OCI-LY3 (cell line): ENCODE measurements at regions not wholly inside any gene's neighbourhood (a gene's known extent, or its start where the extent isn't known, plus 50 kb on each side); places are given as distances from the start of the nearest gene placed in this dataset.

Experiments
- H2AFZ ChIP-seq: fragments of 200-600, 300-600 bp; shearing (Covaris generic); 2 replicates; pipeline ENCODE4 v1.6.0; 2014; ENCODE audit warnings: antibody characterized with exemption, low read depth, low read length
- H3K27ac ChIP-seq: fragments of 200-600, 300-600 bp; sonication (generic); 2 replicates; pipeline ENCODE4 v1.5.1; 2014; ENCODE audit warnings: mild to moderate bottlenecking, low read length, moderate library complexity, mixed read lengths
- H3K27me3 ChIP-seq: fragments of 200-600, 300-600 bp; sonication (generic); 2 replicates; pipeline ENCODE4 v1.6.1; 2014; ENCODE audit warnings: low read depth, low read length, mixed read lengths
- H3K36me3 ChIP-seq: fragments of 200-600, 300-600 bp; sonication (generic); replicated peaks from 2 replicates; pipeline ENCODE3; 2014; ENCODE audit warnings: low read depth, low read length, mixed read lengths
- H3K4me1 ChIP-seq: fragments of 300-600, 200-600 bp; sonication (generic); 2 replicates; pipeline ENCODE4 v1.6.1; 2014; ENCODE audit warnings: low read length, mixed read lengths
- H3K4me2 ChIP-seq: fragments of 200-600, 300-600 bp; sonication (generic); 2 replicates; pipeline ENCODE4 v1.6.1; 2014; ENCODE audit warnings: low read length, mixed read lengths
- H3K4me3 ChIP-seq: fragments of 300-600, 200-600 bp; sonication (generic); 2 replicates; pipeline ENCODE4 v1.5.1; 2014; ENCODE audit warnings: antibody characterized with exemption, mild to moderate bottlenecking, low read length, moderate library complexity
- H3K79me2 ChIP-seq: fragments of 300-600, 200-600 bp; shearing (Covaris generic); 2 replicates; pipeline ENCODE4 v1.6.1; 2014; ENCODE audit warnings: mild to moderate bottlenecking, low read length, mixed read lengths
- H3K9ac ChIP-seq: fragments of 300-600, 200-600 bp; shearing (Covaris generic); 2 replicates; pipeline ENCODE4 v1.6.0; 2014; ENCODE audit warnings: mild to moderate bottlenecking, low read length, moderate library complexity
- H3K9me3 ChIP-seq: fragments of 200-600, 300-600 bp; shearing (Covaris generic); 2 replicates; pipeline ENCODE4 v1.6.1; 2014; ENCODE audit warnings: low read length, mixed read lengths; ENCODE audit not compliant: insufficient read depth
- H4K20me1 ChIP-seq: fragments of 200-600, 300-600 bp; sonication (generic); 2 replicates; pipeline ENCODE4 v1.6.1; 2016; ENCODE audit warnings: low read length, mixed read lengths; ENCODE audit not compliant: insufficient read depth
- EZH2phosphoT487 ChIP-seq: fragments of 200-600 bp; shearing (Covaris generic); IDR thresholded peaks from 2 replicates; pipeline ENCODE4 v1.6.1; 2018; ENCODE audit warnings: antibody characterized with exemption, mixed run types, low read depth
- TF ChIP-seq, protein P1 (sequence below): fragments of 200-600, 300-600 bp; sonication (generic); IDR thresholded peaks from 2 replicates; pipeline ENCODE4 v1.5.1; 2014; ENCODE audit warnings: antibody characterized with exemption, low read length, low read depth

DNA sequence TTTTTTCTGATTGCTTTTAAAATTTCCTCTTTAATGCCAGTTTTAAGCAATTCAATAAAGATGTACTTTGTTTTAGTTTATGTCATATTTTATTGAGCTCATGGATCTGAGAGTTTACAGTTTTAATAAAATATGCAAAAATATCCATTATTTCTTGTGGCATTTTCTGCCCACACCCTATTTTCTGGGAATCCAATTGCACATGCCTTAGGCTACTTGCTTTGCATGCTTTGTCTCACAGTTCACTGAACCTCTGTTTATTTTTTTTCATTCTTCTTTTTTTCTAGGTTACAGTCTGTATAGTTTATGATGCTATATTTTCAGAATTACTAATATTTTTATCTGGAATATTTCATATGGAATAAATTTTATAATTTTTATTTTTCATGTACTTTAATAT, 1258.0 kb downstream of the FSCB start:
- H3K27me3 ChIP-seq: no peaks in the 10 kb centered on the region
- no peak overlapping the region for H2AFZ ChIP-seq
- TF ChIP-seq EZH2phosphoT487: no peak
- TF ChIP-seq, protein P1, sequence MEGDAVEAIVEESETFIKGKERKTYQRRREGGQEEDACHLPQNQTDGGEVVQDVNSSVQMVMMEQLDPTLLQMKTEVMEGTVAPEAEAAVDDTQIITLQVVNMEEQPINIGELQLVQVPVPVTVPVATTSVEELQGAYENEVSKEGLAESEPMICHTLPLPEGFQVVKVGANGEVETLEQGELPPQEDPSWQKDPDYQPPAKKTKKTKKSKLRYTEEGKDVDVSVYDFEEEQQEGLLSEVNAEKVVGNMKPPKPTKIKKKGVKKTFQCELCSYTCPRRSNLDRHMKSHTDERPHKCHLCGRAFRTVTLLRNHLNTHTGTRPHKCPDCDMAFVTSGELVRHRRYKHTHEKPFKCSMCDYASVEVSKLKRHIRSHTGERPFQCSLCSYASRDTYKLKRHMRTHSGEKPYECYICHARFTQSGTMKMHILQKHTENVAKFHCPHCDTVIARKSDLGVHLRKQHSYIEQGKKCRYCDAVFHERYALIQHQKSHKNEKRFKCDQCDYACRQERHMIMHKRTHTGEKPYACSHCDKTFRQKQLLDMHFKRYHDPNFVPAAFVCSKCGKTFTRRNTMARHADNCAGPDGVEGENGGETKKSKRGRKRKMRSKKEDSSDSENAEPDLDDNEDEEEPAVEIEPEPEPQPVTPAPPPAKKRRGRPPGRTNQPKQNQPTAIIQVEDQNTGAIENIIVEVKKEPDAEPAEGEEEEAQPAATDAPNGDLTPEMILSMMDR: no peak
- no peaks in the 10 kb centered on the region for H3K4me1 ChIP-seq
- H3K36me3 ChIP-seq: no peaks in the 10 kb centered on the region
- no peaks in the 10 kb centered on the region for H4K20me1 ChIP-seq
- H3K79me2 ChIP-seq: no peaks in the 10 kb centered on the region
- H3K4me2 ChIP-seq: no peak overlapping the region
- H3K27ac ChIP-seq: no peak overlapping the region
- no peak overlapping the region for H3K9ac ChIP-seq
- H3K4me3 ChIP-seq: no peak overlapping the region
- no peaks in the 10 kb centered on the region for H3K9me3 ChIP-seq

DNA sequence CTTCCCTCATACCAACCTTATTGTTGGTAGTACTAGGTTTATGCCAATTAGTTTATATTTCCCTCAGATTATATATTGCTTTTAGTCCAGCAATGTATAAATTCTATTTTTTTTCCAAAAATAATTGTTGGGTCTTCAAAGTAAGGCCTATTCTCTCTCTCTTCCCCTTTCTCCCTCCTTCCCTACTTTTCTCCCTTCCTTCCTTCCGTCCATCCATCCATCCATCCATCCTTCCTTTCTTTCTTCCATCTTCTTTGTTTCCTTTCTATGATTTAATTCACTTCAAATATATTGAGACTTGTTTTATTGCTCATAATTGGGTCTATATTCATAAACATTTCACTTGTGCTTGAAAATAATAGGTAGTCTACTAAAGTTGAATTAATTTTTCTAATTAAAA, 1259.2 kb downstream of the FSCB start:
- no peak for TF ChIP-seq EZH2phosphoT487
- TF ChIP-seq, protein P1: no peak
- Histone ChIP-seq H3K9ac (no peak overlapping the region), H3K4me2 (no peak overlapping the region), H3K79me2 (no peaks in the 10 kb centered on the region), H4K20me1 (no peaks in the 10 kb centered on the region), H3K9me3 (no peaks in the 10 kb centered on the region), H3K27ac (no peak overlapping the region), H3K36me3 (no peaks in the 10 kb centered on the region), H3K4me3 (no peak overlapping the region), H2AFZ (no peak overlapping the region), H3K4me1 (no peaks in the 10 kb centered on the region), H3K27me3 (no peaks in the 10 kb centered on the region)

DNA sequence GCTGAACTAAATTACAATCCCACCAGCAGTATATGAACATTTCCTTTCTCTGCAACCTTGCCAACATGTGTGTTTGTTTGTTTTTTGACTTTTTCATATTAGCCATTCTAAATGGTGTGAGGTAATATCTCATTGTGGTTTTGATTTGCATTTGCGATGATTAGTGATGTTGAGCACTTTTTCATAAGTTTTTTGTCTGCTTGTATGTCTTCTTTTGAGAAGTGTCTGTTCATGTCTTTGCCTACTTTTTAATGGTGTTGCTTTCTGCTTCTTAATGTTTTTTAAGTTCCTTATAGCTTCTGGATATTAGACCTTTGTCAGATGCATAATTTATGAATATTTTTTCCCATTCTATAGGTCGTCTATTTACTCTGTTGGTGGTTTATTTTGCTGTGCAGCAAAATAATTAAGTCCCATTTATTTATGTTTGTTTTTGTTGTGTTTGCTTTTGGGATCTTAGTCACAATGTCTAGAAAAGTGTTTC, 1262.9 kb downstream of the FSCB start:
- Histone ChIP-seq H3K27me3 (no peaks in the 10 kb centered on the region), H2AFZ (no peak overlapping the region), H3K4me2 (no peak overlapping the region), H3K9ac (no peak overlapping the region), H3K36me3 (no peaks in the 10 kb centered on the region), H4K20me1 (no peaks in the 10 kb centered on the region), H3K4me1 (no peaks in the 10 kb centered on the region), H3K4me3 (no peak overlapping the region), H3K79me2 (no peaks in the 10 kb centered on the region), H3K9me3 (no peaks in the 10 kb centered on the region), H3K27ac (no peak overlapping the region)
- TF ChIP-seq, protein P1: no peak
- no peak for TF ChIP-seq EZH2phosphoT487

DNA sequence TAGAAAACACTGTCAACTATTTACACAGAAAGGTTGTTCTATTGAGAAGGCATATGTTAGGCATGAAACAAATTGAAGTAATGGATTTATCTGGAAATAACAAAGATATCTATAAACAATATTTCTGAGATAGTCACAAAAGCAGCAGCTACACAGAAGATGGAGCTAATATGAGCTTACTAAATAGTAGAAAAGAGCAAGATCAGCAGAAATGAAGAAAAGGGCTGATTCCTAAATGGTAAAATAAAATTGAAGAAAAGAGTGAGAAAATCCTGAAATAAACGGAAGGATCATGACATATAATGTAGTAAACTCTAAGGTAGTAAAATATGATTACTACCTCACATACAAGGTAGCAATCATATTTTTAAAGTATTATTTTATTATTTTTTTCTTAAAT, 1263.9 kb downstream of the FSCB start:
- no peak overlapping the region for H3K4me3 ChIP-seq
- TF ChIP-seq, protein P1: no peak
- no peak for TF ChIP-seq EZH2phosphoT487
- no peak overlapping the region for H3K27ac ChIP-seq
- no peak overlapping the region for H2AFZ ChIP-seq
- no peaks in the 10 kb centered on the region for H3K4me1 ChIP-seq
- H3K36me3 ChIP-seq: no peaks in the 10 kb centered on the region
- no peaks in the 10 kb centered on the region for H3K27me3 ChIP-seq
- H3K9ac ChIP-seq: no peak overlapping the region
- no peaks in the 10 kb centered on the region for H4K20me1 ChIP-seq
- H3K79me2 ChIP-seq: no peaks in the 10 kb centered on the region
- no peaks in the 10 kb centered on the region for H3K9me3 ChIP-seq
- H3K4me2 ChIP-seq: no peak overlapping the region
